ENCODE measurements at regions not wholly inside any gene's neighbourhood (a gene's known extent, or its start where the extent isn't known, plus 50 kb on each side); places are given as distances from the start of the nearest gene placed in this dataset.

DNA sequence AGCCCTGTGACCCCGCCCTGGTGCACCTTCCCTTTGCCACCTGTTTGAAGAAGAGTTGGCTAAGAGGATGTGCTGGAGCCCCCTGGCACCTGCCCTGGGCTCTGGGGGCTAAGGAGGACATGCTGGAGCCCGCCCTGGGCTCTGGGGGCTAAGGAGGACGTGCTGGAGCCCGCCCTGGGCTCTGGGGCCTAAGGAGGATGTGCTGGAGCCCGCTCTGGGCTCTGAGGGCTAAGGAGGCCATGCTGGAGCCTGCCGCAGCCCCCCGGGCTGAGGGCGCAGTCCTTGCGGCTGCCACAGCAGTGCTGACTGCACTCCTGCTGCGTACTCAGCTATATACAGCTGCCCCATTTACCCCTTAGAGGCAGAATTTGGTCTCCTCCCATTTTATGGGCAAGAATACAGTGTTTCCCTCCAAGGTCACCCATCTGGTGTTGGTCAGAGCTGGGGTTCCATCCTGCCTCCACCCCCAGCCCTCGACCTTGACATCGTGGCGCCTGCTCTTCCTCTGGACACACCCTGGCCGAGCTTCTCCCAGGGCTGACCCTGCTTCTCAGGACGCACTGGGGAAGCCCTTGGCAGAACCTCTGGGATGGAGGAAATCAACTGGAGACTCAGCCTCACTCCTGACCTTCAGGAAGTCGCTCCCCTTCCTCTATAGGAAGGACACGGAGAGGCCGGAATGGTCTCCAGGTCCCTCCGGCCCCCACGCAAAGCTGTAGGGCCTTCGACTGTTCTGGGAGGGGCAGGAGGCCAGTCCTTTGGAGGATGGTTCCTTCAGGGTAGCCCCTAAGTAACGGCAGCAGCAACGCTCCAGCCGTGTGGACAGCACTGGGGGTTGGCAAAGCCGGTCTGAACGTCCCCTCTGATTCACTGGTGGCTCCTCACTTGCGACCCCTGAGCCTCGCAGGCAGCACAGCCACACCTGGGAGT is 65.0 kb upstream of the HPCAL1 start:
- no peak for DNase-seq

DNA sequence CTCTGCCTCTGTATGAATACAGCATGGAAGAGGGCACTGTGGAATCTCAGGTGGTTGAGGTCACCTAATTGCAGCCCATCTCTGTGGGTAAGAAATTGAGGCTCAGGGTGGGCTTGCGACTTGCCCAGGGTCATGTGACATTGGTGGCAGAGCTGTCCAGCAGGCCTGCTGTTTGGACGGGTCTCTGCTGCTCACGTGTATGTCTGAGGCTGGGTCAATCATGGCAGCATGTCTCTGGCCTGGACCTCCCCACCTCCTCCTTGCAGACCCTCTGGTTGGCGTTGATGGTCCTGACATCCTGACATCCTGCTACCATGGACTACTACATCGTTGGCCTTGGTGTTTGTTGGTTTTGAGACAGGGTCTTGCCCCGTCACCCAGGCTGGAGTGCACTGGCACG is 64.3 kb upstream of the HPCAL1 start:
- no peak for DNase-seq

DNA sequence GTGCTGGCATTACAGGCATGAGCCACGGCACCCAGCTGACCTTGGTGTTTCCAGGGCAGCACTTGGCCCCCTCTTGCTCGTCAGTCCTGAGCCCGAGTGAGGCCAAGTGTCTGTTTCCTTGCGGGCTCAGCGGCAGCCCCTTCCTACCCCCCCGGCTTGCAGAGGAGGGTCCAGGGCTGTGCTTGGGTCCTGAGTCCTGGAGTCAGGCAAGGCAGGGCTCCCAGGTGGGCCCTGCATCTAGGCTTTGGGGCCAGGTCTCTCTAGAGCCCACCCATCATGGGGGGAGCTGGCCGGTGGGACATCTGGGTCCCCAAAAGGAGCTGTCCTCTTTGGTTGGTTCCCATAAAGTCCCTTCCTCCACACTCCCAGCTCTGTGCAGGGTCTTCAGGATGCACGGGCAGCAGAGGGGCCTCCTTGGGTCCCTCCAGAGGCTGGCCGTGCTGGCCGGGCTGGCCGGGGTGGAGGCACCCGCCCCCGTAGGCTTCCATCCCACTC is 63.7 kb upstream of the HPCAL1 start:
- no peak for DNase-seq

DNA sequence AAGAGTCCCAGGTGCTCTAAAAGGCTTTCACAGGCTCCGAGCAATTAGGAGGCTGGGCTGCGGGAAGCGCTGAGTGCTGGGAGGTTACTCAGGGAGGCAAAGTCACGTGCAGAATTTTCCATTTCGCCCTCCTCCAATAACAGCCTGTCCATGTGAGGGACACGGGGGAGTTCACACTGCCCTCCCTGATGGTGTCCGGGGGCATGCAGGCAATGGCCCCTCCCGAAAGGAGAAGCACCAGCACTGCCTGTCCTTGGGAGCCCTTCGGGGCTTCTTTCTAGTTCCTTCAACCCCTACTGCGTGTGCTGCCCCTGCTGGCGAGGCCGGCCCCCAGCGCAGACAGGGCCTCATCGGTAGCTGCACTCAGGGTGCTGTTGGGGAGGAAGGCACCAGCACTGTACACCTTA is 63.1 kb upstream of the HPCAL1 start:
- no peak for DNase-seq

DNA sequence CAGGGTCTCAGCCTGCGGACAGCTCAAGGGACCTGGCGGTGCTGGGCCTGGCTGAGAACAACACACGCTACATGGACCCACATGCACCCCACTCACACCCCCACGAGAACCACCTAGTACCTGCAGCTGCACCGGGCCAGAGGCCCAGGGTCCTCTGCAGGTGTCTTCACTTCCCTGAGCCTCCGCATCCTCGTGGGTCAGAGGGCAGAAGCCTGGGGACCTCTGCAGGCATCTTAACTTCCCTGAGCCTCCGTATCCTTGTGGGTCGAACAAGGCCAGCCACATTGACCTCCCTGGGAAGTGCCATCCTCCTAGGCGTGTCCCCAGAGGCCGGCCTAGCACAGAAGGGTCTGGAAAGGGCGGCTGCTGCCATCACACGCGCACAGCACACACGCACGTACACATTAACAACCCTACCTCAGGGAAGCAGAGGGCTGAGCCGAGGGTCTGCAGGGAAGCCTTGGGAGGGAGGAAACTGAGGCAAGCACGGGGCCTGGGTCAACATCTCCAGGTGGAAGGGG is 62.5 kb upstream of the HPCAL1 start:
- no peak for DNase-seq

DNA sequence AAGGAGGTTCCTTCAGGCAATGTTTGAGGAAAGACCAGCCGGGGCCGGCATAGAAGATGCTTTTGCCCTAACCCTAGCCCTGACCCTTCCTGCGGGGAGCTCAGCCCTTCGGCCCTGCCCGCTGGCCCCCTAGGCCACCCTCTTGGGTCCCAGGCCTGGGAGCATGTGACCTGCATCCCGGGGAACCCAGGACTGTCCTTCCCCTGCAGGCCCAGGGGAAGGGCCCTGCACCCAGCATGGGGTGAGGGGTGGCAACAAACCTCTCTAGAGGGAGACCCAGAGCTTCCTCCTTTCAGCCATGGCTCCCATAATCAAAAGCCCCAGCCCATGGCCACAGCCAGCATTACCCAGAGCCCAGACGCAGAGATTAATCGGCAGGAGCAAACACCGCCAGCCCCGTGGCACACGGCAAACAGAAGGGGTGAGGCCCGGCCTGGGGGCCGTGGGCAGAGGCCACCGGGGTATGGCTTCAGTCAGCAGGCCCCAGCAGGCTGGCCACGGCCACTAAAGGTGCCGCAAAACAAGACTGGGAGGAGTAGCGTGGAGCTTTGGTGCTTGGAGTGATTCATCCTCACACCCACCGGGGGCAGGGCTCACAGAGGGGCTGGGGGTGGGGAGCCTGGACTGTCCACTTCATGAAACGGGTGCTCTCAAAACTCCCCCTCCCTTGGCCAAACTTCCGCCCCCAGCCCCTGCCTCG is 61.6 kb upstream of the HPCAL1 start:
- no peak for DNase-seq

DNA sequence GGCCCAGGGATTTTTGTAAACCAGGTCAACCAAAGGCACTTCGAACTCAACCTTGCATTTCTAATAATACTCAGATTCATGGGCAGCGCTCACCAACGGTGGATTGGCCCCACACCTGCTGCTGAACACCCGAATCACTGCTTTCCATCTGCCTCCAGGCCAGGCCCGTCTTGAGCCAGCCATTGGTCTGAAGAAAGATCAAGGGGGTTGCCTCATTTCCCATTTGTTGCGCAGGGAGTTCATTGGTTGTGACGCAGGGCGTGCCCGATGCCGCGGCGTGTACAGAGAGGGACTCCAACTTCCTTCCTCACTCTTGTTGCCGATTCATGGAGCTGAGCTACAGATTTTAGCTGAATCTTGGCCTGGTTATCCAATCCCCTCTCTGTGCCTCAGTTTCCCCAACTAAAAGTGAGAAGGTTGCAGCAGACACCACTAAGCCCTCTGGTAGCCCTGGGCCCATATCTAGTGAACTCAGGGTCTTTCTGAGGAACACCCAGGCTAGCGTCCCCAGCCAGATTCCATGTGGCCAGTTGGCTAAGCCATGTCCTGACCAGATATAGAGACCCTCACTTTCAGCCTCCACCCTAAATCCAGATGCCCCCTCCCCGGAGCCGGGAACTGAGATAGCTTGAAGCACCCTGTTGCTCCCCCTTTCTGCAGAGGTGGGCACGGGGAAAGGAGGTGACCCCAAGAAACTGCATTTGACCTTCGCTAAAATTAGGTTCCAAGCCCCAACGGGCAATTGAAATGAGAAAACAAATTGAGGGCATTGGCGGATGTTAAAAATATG is 60.9 kb upstream of the HPCAL1 start:
- no peak for DNase-seq

DNA sequence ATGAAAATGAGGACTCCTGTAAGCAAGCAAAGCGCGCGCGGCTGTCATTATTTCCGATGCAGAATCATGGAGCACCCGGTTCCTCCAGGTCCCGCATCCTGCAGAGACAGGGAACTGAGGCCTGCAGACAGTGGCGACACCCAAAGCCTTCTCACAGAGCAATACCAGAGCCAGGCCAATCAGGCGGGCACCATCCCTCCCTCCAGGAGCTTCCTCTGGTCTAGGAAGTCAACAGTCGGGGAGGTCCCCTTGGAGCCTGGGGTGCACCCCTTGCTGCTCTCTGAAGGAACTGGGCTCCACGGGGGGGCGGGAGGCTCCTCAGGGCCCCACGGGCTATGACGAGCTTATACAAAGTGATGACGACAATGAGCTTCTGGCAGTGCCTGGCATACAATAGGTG is 60.3 kb upstream of the HPCAL1 start:
- no peak for DNase-seq

DNA sequence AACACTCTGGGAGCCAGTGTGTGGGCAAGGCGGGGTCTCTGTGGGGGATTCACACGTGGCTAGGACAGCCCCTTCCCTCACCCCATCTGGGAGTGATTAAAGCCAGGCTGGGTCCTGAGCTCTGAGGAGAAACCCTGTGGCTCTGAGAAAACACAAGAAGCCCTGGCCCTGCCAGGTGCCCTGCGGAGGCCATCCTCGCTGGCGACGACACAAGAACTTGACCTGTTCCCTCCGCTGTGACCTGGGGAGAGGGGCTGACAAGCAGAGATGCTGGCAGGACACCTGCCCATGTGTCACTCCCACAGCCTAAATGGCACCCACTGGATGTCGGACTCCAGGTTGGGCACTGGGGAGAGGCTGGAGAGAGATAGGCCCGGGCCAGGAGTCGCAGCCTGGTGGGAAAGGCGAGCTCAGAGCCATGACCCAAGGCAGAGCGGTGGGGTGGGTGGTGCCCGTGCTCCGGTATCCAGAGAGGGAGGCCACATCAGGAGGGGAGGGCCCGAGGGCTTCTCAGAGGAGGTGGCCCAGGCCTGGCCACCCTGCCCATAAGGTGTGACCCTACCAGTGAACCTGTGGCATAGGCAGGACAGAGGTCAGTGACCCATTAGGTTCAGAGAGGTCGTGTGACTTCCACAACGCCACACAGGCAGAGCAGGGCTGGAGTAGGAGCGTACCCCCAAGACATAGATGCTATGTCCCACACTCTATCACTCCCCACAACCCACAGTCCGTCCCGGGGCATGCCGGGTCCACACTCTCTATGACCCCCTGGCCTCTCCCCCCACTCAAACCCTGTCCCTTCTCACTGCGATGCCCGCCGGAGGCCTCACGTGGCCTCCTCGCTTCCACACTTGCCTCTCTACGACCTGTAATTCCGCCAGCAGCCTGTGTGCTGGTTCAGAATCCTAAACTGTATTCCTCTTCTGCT is 59.4 kb upstream of the HPCAL1 start:
- DNase-seq = no peak

DNA sequence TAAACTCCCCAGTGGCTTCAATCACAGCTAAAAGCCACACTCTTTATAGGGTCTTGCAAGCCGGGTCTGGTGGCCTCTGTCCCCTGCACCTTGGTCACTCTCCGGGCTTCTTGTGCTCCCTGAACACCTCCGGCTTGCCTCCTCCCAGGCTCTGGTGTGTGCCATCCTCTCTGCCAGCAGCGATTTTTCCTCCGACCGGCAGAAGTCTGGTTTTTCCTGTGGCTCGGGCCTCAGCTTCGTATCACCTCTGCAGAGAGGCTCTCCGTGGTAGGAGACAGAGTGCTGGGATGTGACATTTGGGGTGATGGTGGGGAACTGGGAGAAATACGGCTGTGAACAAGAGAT is 58.8 kb upstream of the HPCAL1 start:
- no peak for DNase-seq

DNA sequence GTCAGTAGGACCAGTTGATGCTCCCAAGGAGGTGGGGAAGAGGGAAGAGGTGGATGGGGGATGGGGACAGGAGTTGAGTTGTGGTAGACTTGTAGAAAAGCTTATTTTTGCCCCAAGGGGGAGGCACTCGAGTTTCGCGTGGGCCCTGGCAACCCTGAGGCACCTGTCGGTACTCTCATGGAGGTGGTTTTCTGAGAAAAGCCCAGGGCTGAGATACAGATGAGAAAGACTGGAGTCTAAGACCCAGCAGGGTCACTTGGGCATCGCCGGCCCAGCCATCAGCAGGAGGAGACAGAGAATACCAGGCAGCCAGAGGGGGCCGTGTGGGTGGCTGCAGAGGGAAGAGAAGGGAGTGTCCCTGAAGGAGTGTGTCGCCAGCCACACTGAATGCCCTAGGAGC is 57.7 kb upstream of the HPCAL1 start:
- DNase-seq = no peak

DNA sequence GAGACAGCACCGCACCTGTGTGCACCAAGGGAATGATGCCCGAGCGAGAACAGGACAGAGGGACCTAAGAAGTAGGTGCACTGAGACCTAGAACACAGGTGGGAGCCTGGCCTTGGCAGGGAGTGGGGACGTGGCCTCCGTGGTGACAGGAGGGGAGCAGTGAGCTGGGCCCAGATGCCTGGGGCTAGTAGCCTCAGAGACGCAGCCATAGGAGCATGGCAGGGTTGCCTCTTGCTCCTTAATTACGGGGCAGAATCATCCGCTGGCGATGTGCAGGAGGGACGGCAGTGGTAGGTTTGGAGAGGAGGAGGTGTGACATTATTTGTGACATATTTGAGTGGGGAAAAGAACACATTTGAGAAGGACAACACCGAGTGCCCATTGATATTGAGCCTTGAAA is 57.0 kb upstream of the HPCAL1 start:
- no peak for DNase-seq

DNA sequence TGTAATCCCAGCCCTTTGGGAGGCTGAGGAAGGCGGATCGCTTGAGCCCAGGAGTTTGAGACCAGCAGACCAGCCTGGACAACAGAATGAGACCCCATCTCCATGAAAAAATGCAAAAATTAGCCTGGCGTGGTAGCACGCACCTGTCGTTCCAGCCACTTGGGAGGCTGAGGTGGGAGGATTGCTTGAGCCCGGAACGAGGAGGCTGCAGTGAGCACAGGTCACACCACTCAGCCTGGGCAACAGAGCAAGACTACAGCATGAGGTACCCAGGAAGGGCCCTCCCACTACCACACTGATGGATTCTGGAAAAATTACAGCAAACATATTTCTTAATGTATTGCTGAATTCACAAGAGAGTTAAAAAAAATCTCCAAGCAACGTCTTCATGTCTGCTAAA is 56.3 kb upstream of the HPCAL1 start:
- no peak for DNase-seq

DNA sequence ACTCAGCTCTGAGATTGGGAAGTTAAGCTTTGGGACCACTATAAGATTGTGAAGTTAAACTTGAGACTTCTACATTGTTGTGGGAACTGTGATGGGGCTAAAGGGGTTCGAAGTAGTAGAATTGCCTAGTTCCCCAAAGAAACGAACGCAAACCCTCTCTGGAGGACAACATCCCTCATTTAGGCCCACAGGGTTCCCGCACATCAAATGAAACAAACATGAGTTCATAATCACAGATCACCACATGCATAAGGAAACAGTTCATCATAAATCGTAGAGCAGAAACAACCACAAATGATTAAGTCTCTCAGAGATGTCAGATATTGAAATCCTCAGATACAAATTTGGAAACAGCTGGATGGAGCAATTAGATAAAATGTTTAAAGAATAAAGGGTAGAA is 55.9 kb upstream of the HPCAL1 start:
- DNase-seq = no peak

DNA sequence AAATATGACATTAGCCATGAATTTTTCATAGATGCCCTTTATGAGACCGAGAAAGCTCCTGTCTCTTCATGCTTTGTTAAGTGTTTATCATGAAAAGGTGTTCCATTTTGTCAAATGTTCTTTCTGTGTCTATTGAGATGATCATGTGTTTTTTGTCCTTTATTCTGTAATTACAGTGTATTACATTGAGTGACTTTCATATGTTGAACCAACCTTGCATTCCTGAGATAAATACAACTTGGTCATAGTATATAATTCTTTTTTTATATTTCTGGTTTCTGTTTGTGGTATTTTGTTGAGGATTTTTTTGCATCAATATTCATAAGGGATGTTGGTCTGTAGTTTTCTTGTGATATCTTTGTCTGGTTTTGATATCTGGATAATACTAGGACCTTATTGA is 52.9 kb upstream of the HPCAL1 start:
- DNase-seq = no peak

DNA sequence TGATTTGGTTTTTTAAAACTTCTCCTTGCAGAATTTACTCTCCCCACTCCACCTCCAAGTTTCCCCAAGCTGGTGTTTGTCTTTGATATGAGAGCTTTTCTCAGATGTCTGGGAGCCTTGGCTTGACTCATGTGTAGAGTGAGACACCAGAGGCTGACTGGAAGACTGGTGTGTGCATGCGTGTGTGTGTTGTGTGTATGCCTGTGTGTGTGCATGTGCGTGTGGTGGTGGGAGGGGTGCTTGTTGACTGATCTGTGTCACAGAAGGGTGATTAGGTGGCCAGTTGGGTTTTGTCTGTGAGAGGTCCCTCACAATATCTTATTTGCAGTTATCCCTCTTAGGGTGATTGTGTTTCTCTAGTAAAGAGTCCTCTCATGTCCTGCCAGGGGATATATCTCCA is 50.5 kb upstream of the HPCAL1 start:
- DNase-seq = no peak

DNA sequence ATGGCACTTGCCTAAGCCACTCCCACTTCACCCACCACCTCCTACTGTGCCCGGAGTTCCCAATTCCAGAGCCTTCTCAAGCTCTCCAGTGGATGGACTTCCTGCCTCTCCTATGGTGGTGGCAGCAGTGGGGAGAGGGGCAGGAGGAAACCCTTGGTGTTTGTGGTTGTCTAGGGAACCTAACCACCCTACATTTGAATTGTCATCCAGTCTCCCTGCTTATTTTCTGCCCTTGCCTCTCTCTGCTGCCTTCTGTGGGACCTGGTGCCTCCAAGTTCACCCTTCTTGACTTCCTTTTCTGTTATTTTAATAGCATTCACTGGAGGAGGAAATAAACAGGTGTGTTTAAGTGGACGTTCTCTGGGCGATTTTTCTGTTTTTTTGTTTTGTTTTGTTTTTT is 50.0 kb upstream of the HPCAL1 start:
- no peak for DNase-seq
